Breast epithelium (tissue), 3 donors: ENCODE measurements at regions not wholly inside any gene's neighbourhood (a gene's known extent, or its start where the extent isn't known, plus 50 kb on each side); places are given as distances from the start of the nearest gene placed in this dataset.

ENCODE experiments used
- CTCF ChIP-seq, 3 donors: fragments of 450-650 bp; IDR thresholded peaks; one replicate each; pipeline ENCODE4 v1.5.1; 2016 to 2017; ENCODE audit warnings: antibody characterized with exemption in 3 of 3, mild to moderate bottlenecking in 3 of 3, moderate library complexity in 3 of 3
- POLR2AphosphoS5 ChIP-seq, 3 donors: sonication (generic); formaldehyde crosslinking; IDR thresholded peaks; one replicate each; pipeline ENCODE4 v1.6.1; 2017; ENCODE audit warnings: antibody characterized with exemption in 3 of 3

- no peak for TF ChIP-seq CTCF (IDR thresholded peaks at IDR 0.05)
- no peak for TF ChIP-seq POLR2AphosphoS5 (IDR thresholded peaks at IDR 0.05)
Observed at GRCh38 chr5:164207646-164208045, 702.2 kb downstream of the MAT2B start.
